ENCODE measurements at regions not wholly inside any gene's neighbourhood (a gene's known extent, or its start where the extent isn't known, plus 50 kb on each side); places are given as distances from the start of the nearest gene placed in this dataset.
"Not testable (repeated sequence)": the region's sequence is repeated elsewhere in the genome, so short reads cannot be mapped to it uniquely, and the experiment has no call there.

DNA sequence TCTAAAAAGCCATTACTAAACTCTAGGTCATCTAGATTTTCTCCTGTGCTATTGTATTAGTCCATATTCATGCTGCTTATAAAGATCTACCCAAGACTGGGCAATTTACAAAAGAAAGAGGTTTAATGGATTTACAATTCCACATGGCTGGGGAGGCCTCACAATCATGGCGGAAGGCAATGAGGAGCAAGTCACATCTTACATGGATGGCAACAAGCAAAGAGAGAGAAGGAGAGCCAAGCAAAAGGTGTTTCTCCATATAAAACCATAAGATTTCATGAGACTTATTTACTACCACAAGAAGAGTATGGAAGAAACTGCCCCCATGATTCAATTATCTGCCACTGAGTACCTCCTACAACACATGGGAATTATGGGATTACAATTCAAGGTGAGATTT, 69.6 kb upstream of the CCDC6 start:
- not testable (repeated sequence) for DNase-seq (ENCODE audit: low read depth); H3K36me3 ChIP-seq (ENCODE audit: control insufficient read depth, insufficient read depth, low read length); H3K4me3 ChIP-seq (ENCODE audit: low read depth, low read length); H3K27me3 ChIP-seq (ENCODE audit: control insufficient read depth, insufficient read depth, low read length)

GRCh38 chr10:59971915-59972314, 65.6 kb upstream of the CCDC6 start:
- TF ChIP-seq, protein P1, sequence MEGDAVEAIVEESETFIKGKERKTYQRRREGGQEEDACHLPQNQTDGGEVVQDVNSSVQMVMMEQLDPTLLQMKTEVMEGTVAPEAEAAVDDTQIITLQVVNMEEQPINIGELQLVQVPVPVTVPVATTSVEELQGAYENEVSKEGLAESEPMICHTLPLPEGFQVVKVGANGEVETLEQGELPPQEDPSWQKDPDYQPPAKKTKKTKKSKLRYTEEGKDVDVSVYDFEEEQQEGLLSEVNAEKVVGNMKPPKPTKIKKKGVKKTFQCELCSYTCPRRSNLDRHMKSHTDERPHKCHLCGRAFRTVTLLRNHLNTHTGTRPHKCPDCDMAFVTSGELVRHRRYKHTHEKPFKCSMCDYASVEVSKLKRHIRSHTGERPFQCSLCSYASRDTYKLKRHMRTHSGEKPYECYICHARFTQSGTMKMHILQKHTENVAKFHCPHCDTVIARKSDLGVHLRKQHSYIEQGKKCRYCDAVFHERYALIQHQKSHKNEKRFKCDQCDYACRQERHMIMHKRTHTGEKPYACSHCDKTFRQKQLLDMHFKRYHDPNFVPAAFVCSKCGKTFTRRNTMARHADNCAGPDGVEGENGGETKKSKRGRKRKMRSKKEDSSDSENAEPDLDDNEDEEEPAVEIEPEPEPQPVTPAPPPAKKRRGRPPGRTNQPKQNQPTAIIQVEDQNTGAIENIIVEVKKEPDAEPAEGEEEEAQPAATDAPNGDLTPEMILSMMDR (IDR thresholded peaks at IDR 0.05; ENCODE audit: insufficient read depth, low read length, poor library complexity, severe bottlenecking), result no peak
- Histone ChIP-seq H3K4me3 (ENCODE audit: low read depth, low read length) (no peak overlapping the region), H3K27me3 (ENCODE audit: control insufficient read depth, insufficient read depth, low read length) (no peaks in the 10 kb centered on the region), H3K36me3 (ENCODE audit: control insufficient read depth, insufficient read depth, low read length) (no peaks in the 10 kb centered on the region)
- DNase-seq (ENCODE audit: low read depth), result peak; percentile 47

GRCh38 chr10:59970396-59971368, 64.3 kb upstream of the CCDC6 start:
- TF ChIP-seq, protein P1 (IDR thresholded peaks at IDR 0.05; ENCODE audit: insufficient read depth, low read length, poor library complexity, severe bottlenecking), result no peak
- H3K36me3 ChIP-seq (ENCODE audit: control insufficient read depth, insufficient read depth, low read length), result no peaks in the 10 kb centered on the region
- no peaks in the 10 kb centered on the region for H3K27me3 ChIP-seq (ENCODE audit: control insufficient read depth, insufficient read depth, low read length)
- no peak overlapping the region for H3K4me3 ChIP-seq (ENCODE audit: low read depth, low read length)
- DNase-seq (ENCODE audit: low read depth), result no peak

GRCh38 chr10:59968705-59969104, 62.3 kb upstream of the CCDC6 start:
- TF ChIP-seq, protein P1 (IDR thresholded peaks at IDR 0.05; ENCODE audit: insufficient read depth, low read length, poor library complexity, severe bottlenecking), result no peak
- no peak for DNase-seq (ENCODE audit: low read depth)
- Histone ChIP-seq H3K36me3 (ENCODE audit: control insufficient read depth, insufficient read depth, low read length) (no peaks in the 10 kb centered on the region), H3K27me3 (ENCODE audit: control insufficient read depth, insufficient read depth, low read length) (no peaks in the 10 kb centered on the region), H3K4me3 (ENCODE audit: low read depth, low read length) (no peak overlapping the region)

GRCh38 chr10:59967079-59967478, 60.7 kb upstream of the CCDC6 start:
- Histone ChIP-seq H3K27me3 (ENCODE audit: control insufficient read depth, insufficient read depth, low read length) (no peaks in the 10 kb centered on the region), H3K4me3 (ENCODE audit: low read depth, low read length) (no peak overlapping the region), H3K36me3 (ENCODE audit: control insufficient read depth, insufficient read depth, low read length) (no peaks in the 10 kb centered on the region)
- TF ChIP-seq, protein P1 (IDR thresholded peaks at IDR 0.05; ENCODE audit: insufficient read depth, low read length, poor library complexity, severe bottlenecking), result no peak
- DNase-seq (ENCODE audit: low read depth), result no peak

GRCh38 chr10:59965899-59966650, 59.7 kb upstream of the CCDC6 start:
- Histone ChIP-seq H3K36me3 (ENCODE audit: control insufficient read depth, insufficient read depth, low read length) (no peaks in the 10 kb centered on the region), H3K27me3 (ENCODE audit: control insufficient read depth, insufficient read depth, low read length) (no peaks in the 10 kb centered on the region), H3K4me3 (ENCODE audit: low read depth, low read length) (no peak overlapping the region)
- DNase-seq (ENCODE audit: low read depth), result no peak
- TF ChIP-seq, protein P1 (IDR thresholded peaks at IDR 0.05; ENCODE audit: insufficient read depth, low read length, poor library complexity, severe bottlenecking), result no peak

Data from kidney epithelial cell (primary cell).